ENCODE measurements at regions not wholly inside any gene's neighbourhood (a gene's known extent, or its start where the extent isn't known, plus 50 kb on each side); places are given as distances from the start of the nearest gene placed in this dataset.
A peak's percentile ranks its signal among the peaks of the same experiment; 100 is the strongest.

- no peak for TF ChIP-seq JUND (IDR thresholded peaks at IDR 0.05; ENCODE audit: low read depth)
- DNase-seq (ENCODE audit: low read depth in 1 of 2, low spot score in 1 of 2), result no peak
- in situ Hi-C loops (cut with HindIII; ENCODE audit: low pct_unique_long_range_greater_than_20kb, low sequenced_read_pairs), result no loop called here
Observed at GRCh38 chr6:144756469-144756868, 471.3 kb downstream of the UTRN start.

DNA sequence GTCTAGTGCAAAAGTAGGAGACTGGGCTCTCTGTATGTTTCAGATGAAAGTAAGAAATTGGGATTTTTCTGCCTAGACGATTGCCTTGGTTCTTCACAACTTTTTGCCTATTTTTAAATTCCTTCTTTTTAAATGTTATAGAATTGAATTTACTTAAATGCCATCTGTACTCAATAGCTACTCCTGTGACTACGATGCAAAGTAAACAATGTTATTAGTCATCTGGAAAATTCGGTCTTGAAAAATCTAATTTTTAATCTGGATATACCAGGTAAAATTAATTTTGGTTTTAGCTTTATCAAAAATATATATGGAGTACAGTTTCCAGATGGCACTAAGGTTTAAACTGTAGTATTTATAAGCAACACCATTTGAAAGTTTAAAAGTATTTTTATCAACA lies 472.2 kb downstream of the UTRN start:
- TF ChIP-seq JUND (IDR thresholded peaks at IDR 0.05; ENCODE audit: low read depth), result no peak
- DNase-seq (ENCODE audit: low read depth in 1 of 2, low spot score in 1 of 2), result no peak
- in situ Hi-C loops (cut with HindIII; ENCODE audit: low pct_unique_long_range_greater_than_20kb, low sequenced_read_pairs), result no loop called here

DNA sequence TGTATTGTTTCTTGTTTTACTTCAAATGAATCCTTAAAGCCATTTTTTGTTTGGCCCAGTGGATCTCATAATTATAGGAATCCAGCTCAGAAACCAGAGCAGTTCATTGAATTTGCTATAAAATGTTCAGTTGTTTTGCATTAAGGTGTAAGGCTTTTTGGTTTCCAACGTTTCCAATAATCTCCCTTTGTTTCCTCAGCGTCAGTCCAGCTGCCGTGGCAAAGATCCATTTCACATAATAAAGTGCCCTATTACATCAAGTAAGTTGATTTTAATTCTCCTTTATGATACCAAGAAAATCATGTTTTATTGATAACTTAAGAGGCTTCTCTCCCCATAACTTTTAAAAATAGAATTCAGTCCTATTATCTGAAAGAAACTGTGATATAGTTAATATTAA lies 472.6 kb downstream of the UTRN start:
- no peak for TF ChIP-seq JUND (IDR thresholded peaks at IDR 0.05; ENCODE audit: low read depth)
- no peak for DNase-seq (ENCODE audit: low read depth in 1 of 2, low spot score in 1 of 2)
- in situ Hi-C loops (cut with HindIII; ENCODE audit: low pct_unique_long_range_greater_than_20kb, low sequenced_read_pairs), result no loop called here

DNA sequence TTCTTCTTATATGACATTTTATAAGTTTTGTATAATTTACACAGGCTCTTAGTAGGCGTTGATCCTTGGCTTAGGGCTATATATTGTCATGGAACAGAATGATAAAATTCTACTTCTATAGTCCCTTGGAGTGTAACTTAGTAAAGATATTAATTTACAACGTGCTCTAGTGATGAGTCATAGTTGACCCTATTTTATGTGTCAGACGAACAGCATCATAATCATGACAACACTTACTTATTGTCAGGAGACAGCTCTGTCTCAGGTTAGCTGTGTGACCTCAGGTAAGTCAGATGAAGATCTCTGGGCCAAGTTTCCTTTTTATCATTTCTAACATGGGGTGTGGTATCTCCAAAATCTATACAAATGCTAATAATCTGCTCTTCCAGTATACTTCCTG lies 473.5 kb downstream of the UTRN start:
- TF ChIP-seq JUND (IDR thresholded peaks at IDR 0.05; ENCODE audit: low read depth), result no peak
- in situ Hi-C loops (cut with HindIII; ENCODE audit: low pct_unique_long_range_greater_than_20kb, low sequenced_read_pairs), result no loop called here
- DNase-seq (ENCODE audit: low read depth in 1 of 2, low spot score in 1 of 2), result no peak

- in situ Hi-C loops (cut with HindIII; ENCODE audit: low pct_unique_long_range_greater_than_20kb, low sequenced_read_pairs), result no loop called here
- DNase-seq (ENCODE audit: low read depth in 1 of 2, low spot score in 1 of 2), result no peak
- no peak for TF ChIP-seq JUND (IDR thresholded peaks at IDR 0.05; ENCODE audit: low read depth)
Observed at GRCh38 chr6:144762469-144762868, 477.3 kb downstream of the UTRN start.

- no peak for TF ChIP-seq JUND (IDR thresholded peaks at IDR 0.05; ENCODE audit: low read depth)
- DNase-seq (ENCODE audit: low read depth in 1 of 2, low spot score in 1 of 2), result no peak
- in situ Hi-C loops (cut with HindIII; ENCODE audit: low pct_unique_long_range_greater_than_20kb, low sequenced_read_pairs), result no loop called here
Observed at GRCh38 chr6:144767051-144767450, 481.9 kb downstream of the UTRN start.

- DNase-seq (ENCODE audit: low read depth in 1 of 2, low spot score in 1 of 2), result no peak
- in situ Hi-C loops (cut with HindIII; ENCODE audit: low pct_unique_long_range_greater_than_20kb, low sequenced_read_pairs), result no loop called here
- TF ChIP-seq JUND (IDR thresholded peaks at IDR 0.05; ENCODE audit: low read depth), result no peak
Observed at GRCh38 chr6:144768551-144769075, 483.5 kb downstream of the UTRN start.

DNA sequence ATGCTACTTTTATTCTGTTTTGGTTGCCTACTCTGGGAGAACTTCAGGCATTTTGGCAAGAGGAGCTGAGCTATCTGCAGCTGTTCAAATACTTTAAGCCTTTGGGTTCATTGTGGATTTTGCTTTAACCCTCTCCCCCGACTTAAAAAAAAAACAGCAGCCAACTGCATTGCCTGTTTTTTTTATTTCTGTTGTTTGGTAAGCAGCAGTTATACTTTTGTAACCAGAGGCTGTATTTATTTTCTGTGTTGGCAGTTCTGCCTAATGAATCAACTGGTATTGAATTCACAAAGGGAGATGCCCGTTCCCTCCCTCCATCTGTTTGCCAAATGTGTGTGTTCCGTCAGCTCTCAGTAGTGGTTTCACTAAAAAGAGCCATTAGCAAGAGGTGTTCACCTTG lies 484.0 kb downstream of the UTRN start:
- peak in 1 of 2 experiments; percentile 15 for DNase-seq (ENCODE audit: low read depth in 1 of 2, low spot score in 1 of 2)
- in situ Hi-C loops (cut with HindIII; ENCODE audit: low pct_unique_long_range_greater_than_20kb, low sequenced_read_pairs), result no loop called here
- TF ChIP-seq JUND (IDR thresholded peaks at IDR 0.05; ENCODE audit: low read depth), result no peak

- DNase-seq (ENCODE audit: low read depth in 1 of 2, low spot score in 1 of 2), result no peak
- in situ Hi-C loops (cut with HindIII; ENCODE audit: low pct_unique_long_range_greater_than_20kb, low sequenced_read_pairs), result no loop called here
- no peak for TF ChIP-seq JUND (IDR thresholded peaks at IDR 0.05; ENCODE audit: low read depth)
Observed at GRCh38 chr6:144776031-144776819, 491.1 kb downstream of the UTRN start.

- TF ChIP-seq JUND (IDR thresholded peaks at IDR 0.05; ENCODE audit: low read depth), result no peak
- in situ Hi-C loops (cut with HindIII; ENCODE audit: low pct_unique_long_range_greater_than_20kb, low sequenced_read_pairs), result no loop called here
- DNase-seq (ENCODE audit: low read depth in 1 of 2, low spot score in 1 of 2), result no peak
Observed at GRCh38 chr6:144777249-144777648, 492.1 kb downstream of the UTRN start.

DNA sequence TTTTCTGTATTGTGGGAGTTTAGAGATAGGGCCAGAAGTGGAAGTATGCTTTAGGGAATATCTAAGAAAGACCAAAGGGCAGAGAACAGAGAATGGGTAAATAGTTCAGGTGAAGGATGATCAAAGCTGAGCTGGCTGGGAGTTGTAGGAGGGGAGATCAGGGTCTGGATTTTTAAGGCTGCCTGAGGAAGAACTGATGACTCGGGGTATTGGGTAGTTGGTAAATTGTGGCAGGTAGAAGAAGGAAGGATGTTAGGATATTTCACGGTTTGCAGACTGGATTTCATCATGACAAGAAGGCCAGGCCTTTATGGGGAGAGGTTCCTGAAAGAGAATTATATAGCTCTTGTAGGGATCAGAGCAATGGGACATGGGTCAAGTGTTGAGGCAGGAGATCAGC lies 492.9 kb downstream of the UTRN start:
- DNase-seq (ENCODE audit: low read depth in 1 of 2, low spot score in 1 of 2), result no peak
- TF ChIP-seq JUND (IDR thresholded peaks at IDR 0.05; ENCODE audit: low read depth), result no peak
- in situ Hi-C loops (cut with HindIII; ENCODE audit: low pct_unique_long_range_greater_than_20kb, low sequenced_read_pairs), result no loop called here

GRCh38 chr6:144778773-144779492 lies 493.8 kb downstream of the UTRN start:
- in situ Hi-C loops (cut with HindIII; ENCODE audit: low pct_unique_long_range_greater_than_20kb, low sequenced_read_pairs), result no loop called here
- TF ChIP-seq JUND (IDR thresholded peaks at IDR 0.05; ENCODE audit: low read depth), result no peak
- peak in 1 of 2 experiments; percentile 22 for DNase-seq (ENCODE audit: low read depth in 1 of 2, low spot score in 1 of 2)

DNA sequence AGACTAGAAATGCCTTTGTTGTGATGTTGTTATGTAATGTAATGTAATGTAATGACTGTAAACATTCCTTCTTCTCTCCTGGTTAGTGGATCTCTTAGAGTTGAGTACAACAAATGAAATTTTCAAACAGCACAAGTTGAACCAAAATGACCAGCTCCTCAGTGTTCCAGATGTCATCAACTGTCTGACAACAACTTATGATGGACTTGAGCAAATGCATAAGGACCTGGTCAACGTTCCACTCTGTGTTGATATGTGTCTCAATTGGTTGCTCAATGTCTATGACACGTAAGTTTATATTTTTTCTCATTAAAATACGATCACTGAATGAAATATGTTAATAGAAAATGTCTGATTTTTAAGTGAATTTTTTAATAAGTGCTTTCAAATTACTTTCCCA lies 496.7 kb downstream of the UTRN start:
- in situ Hi-C loops (cut with HindIII; ENCODE audit: low pct_unique_long_range_greater_than_20kb, low sequenced_read_pairs), result no loop called here
- TF ChIP-seq JUND (IDR thresholded peaks at IDR 0.05; ENCODE audit: low read depth), result no peak
- DNase-seq (ENCODE audit: low read depth in 1 of 2, low spot score in 1 of 2), result no peak

Measured in T47D (cell line).